H1 (cell line): ENCODE measurements at regions not wholly inside any gene's neighbourhood (a gene's known extent, or its start where the extent isn't known, plus 50 kb on each side); places are given as distances from the start of the nearest gene placed in this dataset.
A peak's percentile ranks its signal among the peaks of the same experiment; 100 is the strongest.

Experiments
- CREB1 ChIP-seq: IDR thresholded peaks from 2 replicates; pipeline ENCODE4 v1.6.1; 2012; ENCODE audit warnings: inconsistent platforms
- GTF2F1 ChIP-seq: IDR thresholded peaks from 2 replicates; pipeline ENCODE4 v1.6.1; 2012; ENCODE audit warnings: low read depth, low read length, improper control_type of control experiment, borderline replicate concordance
- HDAC2 ChIP-seq, 2 experiments: fragments of 300-600 bp in 1 of 2; sonication (generic) in 1 of 2; IDR thresholded peaks; 2 replicates each; pipeline ENCODE4 v1.6.1; 2011 to 2012; ENCODE audit warnings: low read depth in 2 of 2, low read length in 2 of 2, mild to moderate bottlenecking in 2 of 2, moderate library complexity in 2 of 2, borderline replicate concordance in 1 of 2, inconsistent platforms in 1 of 2
- KDM1A ChIP-seq: fragments of 200-600, 300-600 bp; sonication (generic); IDR thresholded peaks from 2 replicates; pipeline ENCODE4 v1.7.1; 2016; ENCODE audit warnings: mild to moderate bottlenecking, low read length, borderline replicate concordance
- POLR2AphosphoS5 ChIP-seq: IDR thresholded peaks from 2 replicates; pipeline ENCODE4 v1.6.1; 2011; ENCODE audit warnings: low read depth, low read length
- SIN3A ChIP-seq, 2 experiments: IDR thresholded peaks in 1 of 2; conservative IDR thresholded peaks in 1 of 2; 2 replicates each; pipeline ENCODE4 v1.6.1; 2011 to 2012; ENCODE audit warnings: low read length in 2 of 2, improper control_type of control experiment in 1 of 2, low read depth in 1 of 2, mild to moderate bottlenecking in 1 of 2
- SP1 ChIP-seq: IDR thresholded peaks from 2 replicates; pipeline ENCODE4 v1.6.1; 2011; ENCODE audit warnings: low read depth, low read length
- YY1 ChIP-seq: IDR thresholded peaks from 2 replicates; pipeline ENCODE4 v1.6.1; 2011; ENCODE audit warnings: low read depth, mild to moderate bottlenecking, low read length
- TF ChIP-seq, protein P1 (sequence below): IDR thresholded peaks from 2 replicates; pipeline ENCODE4 v1.6.1; 2011; ENCODE audit warnings: low read depth, mild to moderate bottlenecking, low read length; ENCODE audit not compliant: insufficient read depth

DNA sequence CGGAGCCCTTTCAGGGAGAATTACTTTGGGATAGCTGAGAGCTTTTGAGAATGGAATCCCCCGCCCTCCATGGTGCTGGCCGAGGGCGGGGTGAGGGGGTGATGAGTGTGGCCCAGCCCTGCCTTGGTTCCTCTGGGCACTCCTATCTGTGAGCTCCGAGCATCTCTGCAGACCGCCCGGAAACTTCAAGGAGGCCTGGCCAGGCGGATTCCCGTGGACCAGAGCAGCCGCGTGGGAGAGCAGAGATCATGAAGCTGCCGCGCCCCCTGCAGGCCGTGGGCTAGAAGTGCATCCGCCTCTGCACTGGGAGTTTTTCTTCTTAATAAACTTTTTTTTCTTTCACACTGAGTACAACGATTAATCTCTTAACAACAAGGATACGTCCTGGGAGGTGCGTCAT lies 392.9 kb upstream of the EEF2KMT start (continued):
- TF ChIP-seq GTF2F1 = no peak
- no peak for TF ChIP-seq POLR2AphosphoS5
- no peak for TF ChIP-seq SIN3A (conservative IDR thresholded peaks at IDR 0.05 in 1 of 2, IDR thresholded peaks at IDR 0.05 in 1 of 2; ENCODE audit: low read depth in 1 of 2, low read length in 2 of 2)
- peak; percentile 46 to 92; a peak in 3 of 4 replicates for TF ChIP-seq HDAC2 (IDR thresholded peaks at IDR 0.05; ENCODE audit: borderline replicate concordance in 1 of 2, low read depth in 2 of 2, low read length in 2 of 2)
- TF ChIP-seq CREB1 = no peak
- no peak for TF ChIP-seq SP1
- TF ChIP-seq, protein P1, sequence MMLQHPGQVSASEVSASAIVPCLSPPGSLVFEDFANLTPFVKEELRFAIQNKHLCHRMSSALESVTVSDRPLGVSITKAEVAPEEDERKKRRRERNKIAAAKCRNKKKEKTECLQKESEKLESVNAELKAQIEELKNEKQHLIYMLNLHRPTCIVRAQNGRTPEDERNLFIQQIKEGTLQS = no peak
- no peak for TF ChIP-seq KDM1A
- TF ChIP-seq YY1 = no peak
